ENCODE measurements at regions not wholly inside any gene's neighbourhood (a gene's known extent, or its start where the extent isn't known, plus 50 kb on each side); places are given as distances from the start of the nearest gene placed in this dataset.
"Not testable (repeated sequence)": the region's sequence is repeated elsewhere in the genome, so short reads cannot be mapped to it uniquely, and the experiment has no call there.

- no peak for TF ChIP-seq POLR2A (IDR thresholded peaks at IDR 0.05; ENCODE audit: low read depth, low read length)
- no peak for TF ChIP-seq TAF1 (IDR thresholded peaks at IDR 0.05; ENCODE audit: borderline replicate concordance, low read depth, low read length)
- no peak for TF ChIP-seq POLR2AphosphoS5 (IDR thresholded peaks at IDR 0.05; ENCODE audit: low read depth, low read length)
- FAIRE-seq (no peak), DNase-seq (ENCODE audit: insufficient read length) (no peak)
Measured at GRCh38 chr4:18130256-18130655, 108.7 kb upstream of the LCORL start.

GRCh38 chr4:18128241-18128640 is 106.7 kb upstream of the LCORL start:
- DNase-seq (ENCODE audit: insufficient read length) (no peak), FAIRE-seq (no peak)
- TF ChIP-seq POLR2A (IDR thresholded peaks at IDR 0.05; ENCODE audit: low read depth, low read length), result no peak
- no peak for TF ChIP-seq TAF1 (IDR thresholded peaks at IDR 0.05; ENCODE audit: borderline replicate concordance, low read depth, low read length)
- no peak for TF ChIP-seq POLR2AphosphoS5 (IDR thresholded peaks at IDR 0.05; ENCODE audit: low read depth, low read length)

GRCh38 chr4:18127030-18127429 is 105.5 kb upstream of the LCORL start:
- FAIRE-seq (no peak), DNase-seq (ENCODE audit: insufficient read length) (no peak)
- TF ChIP-seq POLR2A (IDR thresholded peaks at IDR 0.05; ENCODE audit: low read depth, low read length), result no peak
- no peak for TF ChIP-seq TAF1 (IDR thresholded peaks at IDR 0.05; ENCODE audit: borderline replicate concordance, low read depth, low read length)
- TF ChIP-seq POLR2AphosphoS5 (IDR thresholded peaks at IDR 0.05; ENCODE audit: low read depth, low read length), result no peak

GRCh38 chr4:18113710-18114331 is 92.3 kb upstream of the LCORL start:
- FAIRE-seq (no peak), DNase-seq (ENCODE audit: insufficient read length) (no peak)
- no peak for TF ChIP-seq TAF1 (IDR thresholded peaks at IDR 0.05; ENCODE audit: borderline replicate concordance, low read depth, low read length)
- TF ChIP-seq POLR2AphosphoS5 (IDR thresholded peaks at IDR 0.05; ENCODE audit: low read depth, low read length), result no peak
- no peak for TF ChIP-seq POLR2A (IDR thresholded peaks at IDR 0.05; ENCODE audit: low read depth, low read length)

- no peak for TF ChIP-seq TAF1 (IDR thresholded peaks at IDR 0.05; ENCODE audit: borderline replicate concordance, low read depth, low read length)
- no peak for TF ChIP-seq POLR2AphosphoS5 (IDR thresholded peaks at IDR 0.05; ENCODE audit: low read depth, low read length)
- no peak for TF ChIP-seq POLR2A (IDR thresholded peaks at IDR 0.05; ENCODE audit: low read depth, low read length)
- FAIRE-seq (no peak), DNase-seq (ENCODE audit: insufficient read length) (no peak)
Measured at GRCh38 chr4:18111081-18111480, 89.5 kb upstream of the LCORL start.

- FAIRE-seq, result no peak
- DNase-seq (ENCODE audit: insufficient read length), result no peak
- TF ChIP-seq POLR2A (IDR thresholded peaks at IDR 0.05; ENCODE audit: low read depth, low read length), result no peak
- TF ChIP-seq TAF1 (IDR thresholded peaks at IDR 0.05; ENCODE audit: borderline replicate concordance, low read depth, low read length), result no peak
- no peak for TF ChIP-seq POLR2AphosphoS5 (IDR thresholded peaks at IDR 0.05; ENCODE audit: low read depth, low read length)
Measured at GRCh38 chr4:18110099-18110498, 88.5 kb upstream of the LCORL start.

GRCh38 chr4:18109676-18110075 is 88.1 kb upstream of the LCORL start:
- TF ChIP-seq POLR2A (IDR thresholded peaks at IDR 0.05; ENCODE audit: low read depth, low read length) (no peak), POLR2AphosphoS5 (IDR thresholded peaks at IDR 0.05; ENCODE audit: low read depth, low read length) (no peak), TAF1 (IDR thresholded peaks at IDR 0.05; ENCODE audit: borderline replicate concordance, low read depth, low read length) (no peak)
- FAIRE-seq (no peak), DNase-seq (ENCODE audit: insufficient read length) (no peak)

GRCh38 chr4:18107848-18108528 is 86.4 kb upstream of the LCORL start:
- DNase-seq (ENCODE audit: insufficient read length); FAIRE-seq: not testable (repeated sequence)

- no peak for TF ChIP-seq TAF1 (IDR thresholded peaks at IDR 0.05; ENCODE audit: borderline replicate concordance, low read depth, low read length)
- no peak for TF ChIP-seq POLR2A (IDR thresholded peaks at IDR 0.05; ENCODE audit: low read depth, low read length)
- no peak for TF ChIP-seq POLR2AphosphoS5 (IDR thresholded peaks at IDR 0.05; ENCODE audit: low read depth, low read length)
- FAIRE-seq (no peak), DNase-seq (ENCODE audit: insufficient read length) (no peak)
Measured at GRCh38 chr4:18106620-18107019, 85.1 kb upstream of the LCORL start.

- DNase-seq (ENCODE audit: insufficient read length) (no peak), FAIRE-seq (no peak)
- no peak for TF ChIP-seq TAF1 (IDR thresholded peaks at IDR 0.05; ENCODE audit: borderline replicate concordance, low read depth, low read length)
- TF ChIP-seq POLR2AphosphoS5 (IDR thresholded peaks at IDR 0.05; ENCODE audit: low read depth, low read length), result no peak
- no peak for TF ChIP-seq POLR2A (IDR thresholded peaks at IDR 0.05; ENCODE audit: low read depth, low read length)
Measured at GRCh38 chr4:18105030-18106011, 83.8 kb upstream of the LCORL start.

GRCh38 chr4:18103876-18104605 is 82.5 kb upstream of the LCORL start:
- no peak for TF ChIP-seq POLR2AphosphoS5 (IDR thresholded peaks at IDR 0.05; ENCODE audit: low read depth, low read length)
- no peak for TF ChIP-seq TAF1 (IDR thresholded peaks at IDR 0.05; ENCODE audit: borderline replicate concordance, low read depth, low read length)
- no peak for TF ChIP-seq POLR2A (IDR thresholded peaks at IDR 0.05; ENCODE audit: low read depth, low read length)
- no peak for FAIRE-seq
- DNase-seq (ENCODE audit: insufficient read length), result no peak
